Ishikawa (cell line): ENCODE measurements at regions not wholly inside any gene's neighbourhood (a gene's known extent, or its start where the extent isn't known, plus 50 kb on each side); places are given as distances from the start of the nearest gene placed in this dataset.

Experiments
- CEBPB ChIP-seq: IDR thresholded peaks from 2 replicates; pipeline ENCODE4 v1.6.1; 2012
- CREB1 ChIP-seq: IDR thresholded peaks from 2 replicates; pipeline ENCODE4 v1.6.1; 2012; ENCODE audit warnings: low read depth
- EGR1 ChIP-seq: IDR thresholded peaks from 2 replicates; pipeline ENCODE4 v1.6.1; 2012
- EP300 ChIP-seq: IDR thresholded peaks from 2 replicates; pipeline ENCODE4 v1.6.1; 2012; ENCODE audit warnings: borderline replicate concordance
- FOXM1 ChIP-seq: IDR thresholded peaks from 2 replicates; pipeline ENCODE4 v1.6.1; 2012; ENCODE audit warnings: low read depth, borderline replicate concordance
- MAX ChIP-seq: IDR thresholded peaks from 2 replicates; pipeline ENCODE4 v1.6.1; 2012
- NFIC ChIP-seq: IDR thresholded peaks from 2 replicates; pipeline ENCODE4 v1.6.1; 2012
- RAD21 ChIP-seq: IDR thresholded peaks from 2 replicates; pipeline ENCODE4 v1.6.1; 2012; ENCODE audit warnings: low read depth
- REST ChIP-seq: IDR thresholded peaks from 2 replicates; pipeline ENCODE4 v1.6.1; 2012; ENCODE audit warnings: low read depth, mild to moderate bottlenecking
- TAF1 ChIP-seq: IDR thresholded peaks from 2 replicates; pipeline ENCODE4 v1.6.1; 2012; ENCODE audit warnings: low read depth, mild to moderate bottlenecking
- TCF12 ChIP-seq: IDR thresholded peaks from 2 replicates; pipeline ENCODE4 v1.6.1; 2012; ENCODE audit warnings: low read depth
- TEAD4 ChIP-seq: IDR thresholded peaks from 2 replicates; pipeline ENCODE4 v1.6.1; 2012
- USF1 ChIP-seq: IDR thresholded peaks from 2 replicates; pipeline ENCODE4 v1.6.1; 2012
- YY1 ChIP-seq: IDR thresholded peaks from 2 replicates; pipeline ENCODE4 v1.6.1; 2012; ENCODE audit warnings: low read depth
- ZBTB7A ChIP-seq: IDR thresholded peaks from 2 replicates; pipeline ENCODE4 v1.6.1; 2012; ENCODE audit warnings: low read depth

- TF ChIP-seq TAF1 (no peak), TCF12 (no peak)
Measured at GRCh38 chr3:35969406-35969805, 330.1 kb downstream of the ARPP21 start.

GRCh38 chr3:35970793-35971192 lies 331.5 kb downstream of the ARPP21 start:
- no peak for TF ChIP-seq NFIC
- TF ChIP-seq CEBPB, result no peak
- TF ChIP-seq EP300, result no peak
- TF ChIP-seq FOXM1, result no peak
- TF ChIP-seq RAD21, result no peak
- TF ChIP-seq MAX, result no peak

GRCh38 chr3:35971686-35972085 lies 332.4 kb downstream of the ARPP21 start:
- no peak for TF ChIP-seq TEAD4
- no peak for TF ChIP-seq EP300
- no peak for TF ChIP-seq RAD21
- no peak for TF ChIP-seq REST
- no peak for TF ChIP-seq MAX
- TF ChIP-seq NFIC, result no peak
- no peak for TF ChIP-seq FOXM1
- TF ChIP-seq USF1, result no peak
- no peak for TF ChIP-seq CREB1
- no peak for TF ChIP-seq CEBPB
- no peak for TF ChIP-seq EGR1
- no peak for TF ChIP-seq TAF1
- no peak for TF ChIP-seq YY1
- no peak for TF ChIP-seq ZBTB7A
- no peak for TF ChIP-seq TCF12

- TF ChIP-seq USF1 (no peak), TAF1 (no peak), MAX (no peak), YY1 (no peak), FOXM1 (no peak), EP300 (no peak), CEBPB (no peak), ZBTB7A (no peak), TCF12 (no peak), CREB1 (no peak), TEAD4 (no peak), RAD21 (no peak), REST (no peak), EGR1 (no peak), NFIC (no peak)
Measured at GRCh38 chr3:35974872-35975271, 335.5 kb downstream of the ARPP21 start.

GRCh38 chr3:35986161-35986560 lies 346.8 kb downstream of the ARPP21 start:
- TF ChIP-seq CREB1 (no peak), FOXM1 (no peak), REST (no peak)
